Nephron progenitor cell (in vitro differentiated cells): ENCODE measurements at regions not wholly inside any gene's neighbourhood (a gene's known extent, or its start where the extent isn't known, plus 50 kb on each side); places are given as distances from the start of the nearest gene placed in this dataset.

Experiments
- DNase-seq: peaks from one replicate; pipeline ENCODE4 v3.0.0; 2021
- H3K27ac Mint-ChIP-seq: 2 replicates; pipeline ENCODE4 v1.8.0; 2021; ENCODE audit warnings: mild to moderate bottlenecking, moderate library complexity, mixed read lengths
- H3K27me3 Mint-ChIP-seq: 2 replicates; pipeline ENCODE4 v1.8.0; 2021; ENCODE audit warnings: mild to moderate bottlenecking, low read depth, mixed read lengths; ENCODE audit not compliant: poor library complexity
- H3K36me3 Mint-ChIP-seq: 2 replicates; pipeline ENCODE4 v1.8.0; 2021; ENCODE audit warnings: low read depth, mixed read lengths
- H3K4me1 Mint-ChIP-seq: 2 replicates; pipeline ENCODE4 v1.8.0; 2021; ENCODE audit warnings: mixed read lengths
- H3K4me3 Mint-ChIP-seq: 2 replicates; pipeline ENCODE4 v1.8.0; 2021; ENCODE audit warnings: mild to moderate bottlenecking, moderate library complexity, mixed read lengths
- H3K9me3 Mint-ChIP-seq: 2 replicates; pipeline ENCODE4 v1.8.0; 2021; ENCODE audit warnings: mild to moderate bottlenecking, moderate library complexity, mixed read lengths
- TF ChIP-seq, protein P1 (sequence below): fragments of 200-600 bp; sonication (generic); IDR thresholded peaks from 2 replicates; pipeline ENCODE4 v1.5.0; 2021; ENCODE audit warnings: antibody characterized with exemption

DNA sequence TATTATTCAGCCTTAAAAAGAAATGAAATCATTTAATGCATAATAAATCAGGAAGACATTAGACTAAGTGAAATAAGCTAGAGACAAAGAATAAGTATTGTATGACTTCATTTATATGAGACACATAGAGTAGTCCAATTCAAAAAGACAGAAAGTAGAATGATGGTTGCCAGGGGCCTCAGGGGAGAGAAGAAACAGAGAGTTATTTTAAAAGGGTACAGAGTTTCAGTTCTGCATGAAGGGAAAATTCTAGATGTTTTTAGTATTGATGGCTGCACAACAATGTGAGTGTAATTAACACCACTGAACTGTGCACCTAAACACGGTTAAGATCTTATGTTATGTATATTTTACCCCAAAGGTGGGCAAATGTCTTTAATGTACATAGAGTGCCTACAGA is 1407.9 kb upstream of the MAP3K7 start:
- TF ChIP-seq, protein P1, sequence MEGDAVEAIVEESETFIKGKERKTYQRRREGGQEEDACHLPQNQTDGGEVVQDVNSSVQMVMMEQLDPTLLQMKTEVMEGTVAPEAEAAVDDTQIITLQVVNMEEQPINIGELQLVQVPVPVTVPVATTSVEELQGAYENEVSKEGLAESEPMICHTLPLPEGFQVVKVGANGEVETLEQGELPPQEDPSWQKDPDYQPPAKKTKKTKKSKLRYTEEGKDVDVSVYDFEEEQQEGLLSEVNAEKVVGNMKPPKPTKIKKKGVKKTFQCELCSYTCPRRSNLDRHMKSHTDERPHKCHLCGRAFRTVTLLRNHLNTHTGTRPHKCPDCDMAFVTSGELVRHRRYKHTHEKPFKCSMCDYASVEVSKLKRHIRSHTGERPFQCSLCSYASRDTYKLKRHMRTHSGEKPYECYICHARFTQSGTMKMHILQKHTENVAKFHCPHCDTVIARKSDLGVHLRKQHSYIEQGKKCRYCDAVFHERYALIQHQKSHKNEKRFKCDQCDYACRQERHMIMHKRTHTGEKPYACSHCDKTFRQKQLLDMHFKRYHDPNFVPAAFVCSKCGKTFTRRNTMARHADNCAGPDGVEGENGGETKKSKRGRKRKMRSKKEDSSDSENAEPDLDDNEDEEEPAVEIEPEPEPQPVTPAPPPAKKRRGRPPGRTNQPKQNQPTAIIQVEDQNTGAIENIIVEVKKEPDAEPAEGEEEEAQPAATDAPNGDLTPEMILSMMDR: no peak
- H3K4me1 Mint-ChIP-seq: peaks cover 5% of the 10 kb centered on the region
- H3K9me3 Mint-ChIP-seq: peaks cover 14% of the 10 kb centered on the region
- H3K27ac Mint-ChIP-seq: no peak overlapping the region
- H3K27me3 Mint-ChIP-seq: no peaks in the 10 kb centered on the region
- H3K36me3 Mint-ChIP-seq: no peaks in the 10 kb centered on the region
- H3K4me3 Mint-ChIP-seq: no peak overlapping the region
- no peak for DNase-seq

DNA sequence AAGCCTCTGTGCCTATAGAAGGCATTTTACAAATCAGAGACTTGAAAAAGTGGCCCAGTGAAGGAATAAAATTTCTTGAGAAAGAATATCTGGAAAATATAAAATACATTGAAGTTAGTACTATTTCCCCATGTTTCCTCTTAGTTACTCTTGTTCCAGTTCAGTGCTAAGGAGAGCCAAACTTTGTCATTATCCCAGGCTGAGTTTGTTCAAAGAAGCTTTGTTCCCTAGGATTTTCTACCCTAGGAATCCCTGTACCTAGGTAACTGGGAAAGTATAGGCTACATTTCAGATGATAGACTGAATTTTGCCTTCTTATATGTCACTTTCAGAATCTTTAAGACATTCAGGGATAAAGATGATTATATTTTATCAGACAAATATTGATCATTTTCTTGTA is 1395.7 kb upstream of the MAP3K7 start:
- H3K27me3 Mint-ChIP-seq: no peaks in the 10 kb centered on the region
- TF ChIP-seq, protein P1: no peak
- no peak for DNase-seq
- H3K4me3 Mint-ChIP-seq: no peak overlapping the region
- H3K27ac Mint-ChIP-seq: no peak overlapping the region
- H3K4me1 Mint-ChIP-seq: no peaks in the 10 kb centered on the region
- no peaks in the 10 kb centered on the region for H3K36me3 Mint-ChIP-seq
- no peaks in the 10 kb centered on the region for H3K9me3 Mint-ChIP-seq

DNA sequence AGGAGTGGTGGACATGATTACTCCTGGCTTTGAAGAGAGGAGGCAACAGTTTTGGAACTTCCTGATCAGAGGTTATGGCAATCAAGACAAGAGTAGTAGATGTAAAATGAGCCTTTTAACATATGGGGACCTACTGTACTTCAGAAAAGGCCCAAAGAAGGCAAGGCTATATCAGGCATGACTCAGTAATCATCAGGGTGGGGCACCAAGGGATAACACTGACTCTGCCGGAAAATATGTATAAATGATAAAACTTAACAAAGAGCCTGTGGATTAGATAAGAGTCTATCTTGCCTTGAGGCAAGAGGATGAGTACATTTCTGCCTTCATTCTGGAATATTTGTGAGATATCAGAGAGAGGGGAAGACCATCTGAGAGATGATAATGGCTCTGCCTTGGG is 1389.9 kb upstream of the MAP3K7 start:
- no peak overlapping the region for H3K4me3 Mint-ChIP-seq
- H3K9me3 Mint-ChIP-seq: peaks cover 14% of the 10 kb centered on the region

DNA sequence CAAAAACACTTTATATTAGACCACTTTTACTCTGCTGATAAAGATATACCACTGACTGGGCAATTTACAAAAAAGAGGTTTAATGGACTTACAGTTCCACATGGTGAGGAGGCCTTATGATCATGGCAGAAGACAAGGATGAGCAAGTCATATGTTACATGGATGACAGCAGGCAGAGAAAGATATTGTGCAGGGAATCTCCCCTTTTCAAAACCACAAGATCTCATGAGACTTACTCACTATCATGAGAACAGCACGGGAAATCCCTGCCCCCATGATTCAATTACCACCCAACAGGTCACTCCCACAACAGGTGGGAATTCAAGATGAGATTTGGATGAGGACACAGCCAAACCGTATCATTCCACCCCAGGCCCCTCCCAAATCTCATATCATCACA is 1383.8 kb upstream of the MAP3K7 start:
- Mint-ChIP-seq H3K4me3 (no peak overlapping the region), H3K4me1 (no peaks in the 10 kb centered on the region), H3K36me3 (no peaks in the 10 kb centered on the region), H3K9me3 (peaks cover 33% of the 10 kb centered on the region), H3K27me3 (peaks cover 4% of the 10 kb centered on the region), H3K27ac (no peak overlapping the region)
- DNase-seq: no peak
- TF ChIP-seq, protein P1: no peak

More for the DNA sequence above, 1389.9 kb upstream of the MAP3K7 start:
- DNase-seq: no peak
- Mint-ChIP-seq H3K36me3 (no peaks in the 10 kb centered on the region), H3K27me3 (peaks cover 4% of the 10 kb centered on the region), H3K27ac (no peak overlapping the region), H3K4me1 (no peaks in the 10 kb centered on the region)
- TF ChIP-seq, protein P1: no peak

DNA sequence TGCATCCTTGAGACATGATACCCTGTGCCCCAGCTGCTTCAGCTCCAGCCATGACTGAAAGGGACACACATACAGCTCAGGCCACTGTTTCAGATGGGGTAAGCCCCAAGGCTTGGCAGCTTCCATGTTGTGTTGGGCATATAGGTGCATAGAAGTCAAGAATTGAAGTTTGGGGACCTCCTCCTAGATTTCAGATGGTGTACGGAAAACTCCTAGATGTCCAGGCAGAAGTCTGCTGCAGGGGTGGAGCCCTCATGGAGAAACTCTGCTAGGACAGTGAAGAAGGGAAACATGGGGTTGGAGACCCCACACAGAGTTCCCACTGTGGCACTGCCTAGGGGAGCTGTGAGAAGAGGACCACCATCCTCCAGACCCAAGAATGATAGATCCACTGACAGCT is 1379.0 kb upstream of the MAP3K7 start:
- Mint-ChIP-seq H3K4me1 (no peaks in the 10 kb centered on the region), H3K27me3 (no peaks in the 10 kb centered on the region), H3K27ac (no peak overlapping the region), H3K4me3 (no peak overlapping the region), H3K36me3 (no peaks in the 10 kb centered on the region), H3K9me3 (peaks cover 29% of the 10 kb centered on the region)
- DNase-seq: no peak
- TF ChIP-seq, protein P1: no peak

DNA sequence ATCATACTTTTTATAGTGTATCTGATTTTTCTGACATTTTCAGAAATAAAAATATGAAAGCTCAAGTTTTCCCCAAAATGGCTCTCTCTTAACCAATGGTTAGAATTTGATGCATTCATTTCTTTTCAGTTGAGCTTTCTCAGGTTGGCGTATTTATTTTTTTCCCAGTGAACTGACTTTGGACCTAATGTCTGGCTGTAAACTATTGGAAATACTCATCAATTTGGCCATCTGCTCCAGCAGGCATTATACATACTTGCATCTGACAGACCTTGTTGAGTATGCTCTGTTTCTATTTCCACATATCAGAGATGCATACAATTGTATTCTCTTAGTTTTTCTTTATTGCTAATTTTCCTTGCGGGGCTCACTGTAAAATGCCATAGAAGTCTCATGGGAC is 1374.8 kb upstream of the MAP3K7 start:
- H3K4me1 Mint-ChIP-seq: no peaks in the 10 kb centered on the region
- H3K36me3 Mint-ChIP-seq: no peaks in the 10 kb centered on the region
- peaks cover 34% of the 10 kb centered on the region for H3K9me3 Mint-ChIP-seq
- H3K27ac Mint-ChIP-seq: no peak overlapping the region
- no peak for DNase-seq
- no peaks in the 10 kb centered on the region for H3K27me3 Mint-ChIP-seq
- TF ChIP-seq, protein P1: no peak
- H3K4me3 Mint-ChIP-seq: no peak overlapping the region
